Neuronal stem cell (in vitro differentiated cells): ENCODE measurements at regions not wholly inside any gene's neighbourhood (a gene's known extent, or its start where the extent isn't known, plus 50 kb on each side); places are given as distances from the start of the nearest gene placed in this dataset.

Source experiments
- DNase-seq: peaks from one replicate; pipeline ENCODE4 v3.0.0-alpha.2; 2013; ENCODE audit warnings: low spot score
- H2AFZ ChIP-seq: one replicate; pipeline ENCODE4 v1.6.1; 2013; ENCODE audit warnings: mild to moderate bottlenecking, low read length, inconsistent platforms
- H2AK5ac ChIP-seq: 2 replicates; pipeline ENCODE4 v1.6.1; 2013; ENCODE audit warnings: low read depth, mild to moderate bottlenecking, inconsistent platforms, low read length, moderate library complexity, mixed read lengths
- H2BK120ac ChIP-seq: 2 replicates; pipeline ENCODE4 v1.6.1; 2013; ENCODE audit warnings: low read depth, mild to moderate bottlenecking, inconsistent platforms, low read length, moderate library complexity, mixed read lengths
- H2BK12ac ChIP-seq: one replicate; pipeline ENCODE4 v1.6.1; 2013; ENCODE audit warnings: low read length, inconsistent platforms
- H2BK15ac ChIP-seq: 2 replicates; pipeline ENCODE4 v1.6.1; 2013; ENCODE audit warnings: mild to moderate bottlenecking, low read length, inconsistent platforms, mixed read lengths
- H2BK5ac ChIP-seq: one replicate; pipeline ENCODE4 v1.6.1; 2013; ENCODE audit warnings: inconsistent platforms, mild to moderate bottlenecking, low read length, moderate library complexity
- H3K14ac ChIP-seq: one replicate; pipeline ENCODE4 v1.6.1; 2013; ENCODE audit warnings: low read length, inconsistent platforms
- H3K18ac ChIP-seq: 2 replicates; pipeline ENCODE4 v1.6.1; 2013; ENCODE audit warnings: low read length, inconsistent platforms
- H3K23ac ChIP-seq: 2 replicates; pipeline ENCODE4 v1.6.1; 2013; ENCODE audit warnings: low read depth, mild to moderate bottlenecking, mixed read lengths, low read length, inconsistent platforms; ENCODE audit not compliant: poor library complexity
- H3K27ac ChIP-seq: replicated peaks from 3 replicates; pipeline ENCODE4 v1.5.1; 2013; ENCODE audit warnings: low read length, inconsistent platforms
- H3K27me3 ChIP-seq, 3 experiments: 2 replicates each; pipeline ENCODE4 v1.6.1; 2013; ENCODE audit warnings: low read length in 3 of 3, mild to moderate bottlenecking in 2 of 3, inconsistent platforms in 1 of 3, low read depth in 1 of 3, mixed read lengths in 1 of 3, moderate library complexity in 1 of 3; ENCODE audit not compliant: control insufficient read depth in 3 of 3, insufficient read depth in 3 of 3
- H3K36me3 ChIP-seq, 2 donors: replicated peaks in 1 of 2; 2 replicates each; pipeline ENCODE4 v1.6.1; 2013; ENCODE audit warnings: low read length in 2 of 2; ENCODE audit not compliant: control insufficient read depth in 2 of 2, insufficient read depth in 2 of 2
- H3K4ac ChIP-seq: 2 replicates; pipeline ENCODE4 v1.6.1; 2013; ENCODE audit warnings: inconsistent platforms, mild to moderate bottlenecking, low read length, moderate library complexity
- H3K4me1 ChIP-seq, 2 donors: 1 replicate in 1 of 2; 2 replicates in 1 of 2; pipeline ENCODE4 v1.6.1; 2013; ENCODE audit warnings: low read length in 2 of 2, low read depth in 1 of 2; ENCODE audit not compliant: control insufficient read depth in 2 of 2, insufficient read depth in 1 of 2
- H3K4me2 ChIP-seq: one replicate; pipeline ENCODE4 v1.6.1; 2013; ENCODE audit warnings: mild to moderate bottlenecking, low read length, inconsistent platforms; ENCODE audit not compliant: insufficient read depth, poor library complexity, severe bottlenecking
- H3K4me3 ChIP-seq, 2 donors: 2 replicates each; pipeline ENCODE4 v1.5.1; 2013; ENCODE audit warnings: low read length in 2 of 2, mild to moderate bottlenecking in 2 of 2, inconsistent platforms in 1 of 2, moderate library complexity in 1 of 2
- H3K79me1 ChIP-seq: one replicate; pipeline ENCODE4 v1.6.1; 2013; ENCODE audit warnings: low read depth, mild to moderate bottlenecking, inconsistent platforms, low read length, moderate library complexity
- H3K9ac ChIP-seq: one replicate; pipeline ENCODE4 v1.6.1; 2013; ENCODE audit warnings: mild to moderate bottlenecking, low read depth, low read length, inconsistent platforms; ENCODE audit not compliant: poor library complexity
- H3K9me3 ChIP-seq, 2 donors: replicated peaks in 1 of 2; 2 replicates each; pipeline versions ENCODE3 to v1.6.1; 2013; ENCODE audit warnings: low read length in 2 of 2, mild to moderate bottlenecking in 2 of 2, inconsistent platforms in 1 of 2, low read depth in 1 of 2, mixed read lengths in 1 of 2, moderate library complexity in 1 of 2; ENCODE audit not compliant: control insufficient read depth in 2 of 2, insufficient read depth in 1 of 2
- H4K8ac ChIP-seq: one replicate; pipeline ENCODE4 v1.6.1; 2013; ENCODE audit warnings: low read depth, mild to moderate bottlenecking, inconsistent platforms, low read length, moderate library complexity
- H4K91ac ChIP-seq: one replicate; pipeline ENCODE4 v1.6.1; 2013; ENCODE audit warnings: low read length, low read depth, mild to moderate bottlenecking, inconsistent platforms; ENCODE audit not compliant: poor library complexity
- WGBS, 2 donors: extraction: QIAGEN DNeasy Blood & Tissue Kit; methylation state at CpG; one replicate each; pipeline ENCODE4 v1.1.7; 2013; ENCODE audit warnings: missing lambda C conversion rate in 2 of 2, mixed read lengths in 1 of 2; ENCODE audit not compliant: insufficient read length in 2 of 2, insufficient replicate concordance in 1 of 2; ENCODE audit errors: extremely low coverage in 2 of 2; 5-methylcytosine and 5-hydroxymethylcytosine counted together

GRCh38 chr6:99022039-99022609, 74.4 kb upstream of the FBXL4 start:
- Histone ChIP-seq H3K23ac (no peak overlapping the region), H4K8ac (no peak overlapping the region), H3K18ac (no peak overlapping the region), H3K4me2 (no peak overlapping the region), H3K4me3 (no peak overlapping the region), H2AK5ac (no peak overlapping the region), H2AFZ (no peak overlapping the region), H3K79me1 (no peaks in the 10 kb centered on the region), H3K27me3 (peaks cover 0 to 4% (median 0%) of the 10 kb centered on the region in 3 experiments), H2BK15ac (no peak overlapping the region), H2BK5ac (no peak overlapping the region), H2BK12ac (no peak overlapping the region), H3K27ac (no peak overlapping the region), H3K36me3 (no peaks in the 10 kb centered on the region), H2BK120ac (no peak overlapping the region), H4K91ac (no peak overlapping the region), H3K4me1 (no peaks in the 10 kb centered on the region), H3K9me3 (peaks cover 12 to 13% of the 10 kb centered on the region in 2 donors), H3K9ac (no peak overlapping the region), H3K4ac (no peak overlapping the region), H3K14ac (no peak overlapping the region)
- no CpG with 5 or more reads among the region's 9 CpGs for WGBS, 2 donors
- no peak for DNase-seq

- H3K23ac ChIP-seq: no peak overlapping the region
- H3K4me2 ChIP-seq: no peak overlapping the region
- H3K4me1 ChIP-seq: no peaks in the 10 kb centered on the region
- H2AFZ ChIP-seq: no peak overlapping the region
- no peak overlapping the region for H3K4ac ChIP-seq
- H3K36me3 ChIP-seq: no peaks in the 10 kb centered on the region
- H3K18ac ChIP-seq: no peak overlapping the region
- H2BK12ac ChIP-seq: no peak overlapping the region
- no peak overlapping the region for H3K9ac ChIP-seq
- no peak for DNase-seq
- WGBS, 2 donors: no CpG with 5 or more reads among the region's 1 CpG
- no peaks in the 10 kb centered on the region for H3K79me1 ChIP-seq
- H3K27ac ChIP-seq: no peak overlapping the region
- H4K91ac ChIP-seq: peak overlapping the region; percentile 27
- no peak overlapping the region for H2AK5ac ChIP-seq
- no peaks in the 10 kb centered on the region for H3K9me3 ChIP-seq
- no peak overlapping the region for H3K4me3 ChIP-seq
- H3K27me3 ChIP-seq: peaks cover 0 to 4% (median 0%) of the 10 kb centered on the region in 3 experiments
- H4K8ac ChIP-seq: no peak overlapping the region
- no peak overlapping the region for H2BK15ac ChIP-seq
- peak overlapping the region; percentile 49 for H3K14ac ChIP-seq
- no peak overlapping the region for H2BK5ac ChIP-seq
- H2BK120ac ChIP-seq: no peak overlapping the region
Observed at GRCh38 chr6:99019381-99019780, 71.6 kb upstream of the FBXL4 start.

GRCh38 chr6:99017150-99017549, 69.4 kb upstream of the FBXL4 start:
- H3K36me3 ChIP-seq: no peaks in the 10 kb centered on the region
- H3K79me1 ChIP-seq: no peaks in the 10 kb centered on the region
- H3K4me3 ChIP-seq: no peak overlapping the region
- H3K27ac ChIP-seq: no peak overlapping the region
- H3K23ac ChIP-seq: no peak overlapping the region
- no peak overlapping the region for H2BK5ac ChIP-seq
- H3K18ac ChIP-seq: no peak overlapping the region
- H2BK120ac ChIP-seq: no peak overlapping the region
- H3K4me1 ChIP-seq: no peaks in the 10 kb centered on the region
- H2AFZ ChIP-seq: no peak overlapping the region
- H2BK15ac ChIP-seq: no peak overlapping the region
- H3K27me3 ChIP-seq: peaks cover 0 to 7% (median 0%) of the 10 kb centered on the region in 3 experiments
- H3K14ac ChIP-seq: no peak overlapping the region
- H3K9me3 ChIP-seq: no peaks in the 10 kb centered on the region
- H3K9ac ChIP-seq: no peak overlapping the region
- no CpG with 5 or more reads among the region's 1 CpG for WGBS, 2 donors
- no peak overlapping the region for H2AK5ac ChIP-seq
- DNase-seq: no peak
- no peak overlapping the region for H4K91ac ChIP-seq
- no peak overlapping the region for H4K8ac ChIP-seq
- no peak overlapping the region for H2BK12ac ChIP-seq
- H3K4me2 ChIP-seq: no peak overlapping the region
- H3K4ac ChIP-seq: no peak overlapping the region

DNA sequence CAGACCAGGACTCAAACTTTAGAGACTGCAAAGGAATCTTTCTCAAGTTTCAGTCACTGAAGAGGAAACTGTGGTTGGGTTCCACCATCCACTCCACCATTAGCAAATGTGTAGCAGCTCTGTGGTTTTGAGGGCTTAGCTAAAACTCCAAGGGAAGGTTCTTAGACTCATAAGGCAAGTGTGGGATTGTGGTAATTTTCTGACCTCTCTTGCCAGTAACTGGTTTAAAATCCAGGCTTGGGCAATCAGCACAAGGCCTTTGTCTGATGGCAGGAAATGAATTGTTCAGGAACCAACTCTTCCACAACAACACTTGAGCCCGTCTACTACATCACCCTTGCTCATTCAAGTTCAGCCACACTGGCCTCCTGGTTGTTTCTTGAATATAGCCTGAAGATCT, 68.6 kb upstream of the FBXL4 start:
- Histone ChIP-seq H2AK5ac (no peak overlapping the region), H3K9me3 (no peaks in the 10 kb centered on the region), H2BK15ac (no peak overlapping the region), H3K4ac (no peak overlapping the region), H3K27ac (no peak overlapping the region), H3K18ac (no peak overlapping the region), H3K36me3 (no peaks in the 10 kb centered on the region), H3K14ac (no peak overlapping the region), H2BK120ac (no peak overlapping the region), H3K79me1 (no peaks in the 10 kb centered on the region), H3K4me2 (no peak overlapping the region), H4K8ac (no peak overlapping the region), H4K91ac (no peak overlapping the region), H3K9ac (no peak overlapping the region), H3K4me3 (no peak overlapping the region), H3K4me1 (no peaks in the 10 kb centered on the region), H2BK12ac (no peak overlapping the region), H3K27me3 (peaks cover 0 to 7% (median 0%) of the 10 kb centered on the region in 3 experiments), H3K23ac (no peak overlapping the region), H2AFZ (no peak overlapping the region), H2BK5ac (no peak overlapping the region)
- WGBS, 2 donors: no CpG with 5 or more reads among the region's 1 CpG
- DNase-seq: no peak
